ENCODE measurements at regions not wholly inside any gene's neighbourhood (a gene's known extent, or its start where the extent isn't known, plus 50 kb on each side); places are given as distances from the start of the nearest gene placed in this dataset.

- Histone ChIP-seq H3K27ac (ENCODE audit: low read depth, low read length) (no peak overlapping the region), H3K4me2 (ENCODE audit: low read depth, low read length, poor library complexity, severe bottlenecking) (no peak overlapping the region), H3K36me3 (ENCODE audit: low read length) (no peaks in the 10 kb centered on the region), H3K4me3 (ENCODE audit: insufficient read depth, low read length, poor library complexity, severe bottlenecking) (no peak overlapping the region), H3K9me2 (replicated peaks; ENCODE audit: insufficient read depth, low read length) (no peaks in the 10 kb centered on the region), H3F3A (ENCODE audit: insufficient read depth) (no peaks in the 10 kb centered on the region), H3K27me3 (ENCODE audit: low read length) (no peaks in the 10 kb centered on the region), H3K9me3 (ENCODE audit: insufficient read depth, low read length) (no peaks in the 10 kb centered on the region), H3K9ac (ENCODE audit: low read length) (no peak overlapping the region), H2AFZ (ENCODE audit: low read depth, low read length, severe bottlenecking) (no peak overlapping the region), H4K20me1 (ENCODE audit: low read depth, low read length) (no peaks in the 10 kb centered on the region), H3K79me2 (ENCODE audit: insufficient read depth, low read length) (no peaks in the 10 kb centered on the region)
- TF ChIP-seq EZH2phosphoT487 (conservative IDR thresholded peaks at IDR 0.05; ENCODE audit: low read length) = no peak
- TF ChIP-seq CTCF (IDR thresholded peaks at IDR 0.05; ENCODE audit: insufficient read depth, low read length, poor library complexity, severe bottlenecking) = no peak
These were observed 138.7 kb downstream of the ENGASE start for GRCh38 chr17:79213305-79213704.

- TF ChIP-seq EZH2phosphoT487 (conservative IDR thresholded peaks at IDR 0.05; ENCODE audit: low read length) (no peak), CTCF (IDR thresholded peaks at IDR 0.05; ENCODE audit: insufficient read depth, low read length, poor library complexity, severe bottlenecking) (no peak)
- no peaks in the 10 kb centered on the region for H3K79me2 ChIP-seq (ENCODE audit: insufficient read depth, low read length)
- H3K4me3 ChIP-seq (ENCODE audit: insufficient read depth, low read length, poor library complexity, severe bottlenecking) = no peak overlapping the region
- H3K4me2 ChIP-seq (ENCODE audit: low read depth, low read length, poor library complexity, severe bottlenecking) = no peak overlapping the region
- H3K27ac ChIP-seq (ENCODE audit: low read depth, low read length) = no peak overlapping the region
- H3K36me3 ChIP-seq (ENCODE audit: low read length) = no peaks in the 10 kb centered on the region
- no peaks in the 10 kb centered on the region for H4K20me1 ChIP-seq (ENCODE audit: low read depth, low read length)
- H3K9me3 ChIP-seq (ENCODE audit: insufficient read depth, low read length) = no peaks in the 10 kb centered on the region
- H2AFZ ChIP-seq (ENCODE audit: low read depth, low read length, severe bottlenecking) = no peak overlapping the region
- no peak overlapping the region for H3K9ac ChIP-seq (ENCODE audit: low read length)
- H3K9me2 ChIP-seq (replicated peaks; ENCODE audit: insufficient read depth, low read length) = no peaks in the 10 kb centered on the region
- no peaks in the 10 kb centered on the region for H3K27me3 ChIP-seq (ENCODE audit: low read length)
- H3F3A ChIP-seq (ENCODE audit: insufficient read depth) = no peaks in the 10 kb centered on the region
These were observed 137.8 kb downstream of the ENGASE start for GRCh38 chr17:79212149-79213087.

- no peak overlapping the region for H3K4me2 ChIP-seq (ENCODE audit: low read depth, low read length, poor library complexity, severe bottlenecking)
- TF ChIP-seq CTCF (IDR thresholded peaks at IDR 0.05; ENCODE audit: insufficient read depth, low read length, poor library complexity, severe bottlenecking) (no peak), EZH2phosphoT487 (conservative IDR thresholded peaks at IDR 0.05; ENCODE audit: low read length) (no peak)
- no peak overlapping the region for H3K9ac ChIP-seq (ENCODE audit: low read length)
- H2AFZ ChIP-seq (ENCODE audit: low read depth, low read length, severe bottlenecking) = no peak overlapping the region
- no peaks in the 10 kb centered on the region for H3K9me2 ChIP-seq (replicated peaks; ENCODE audit: insufficient read depth, low read length)
- H3K36me3 ChIP-seq (ENCODE audit: low read length) = no peaks in the 10 kb centered on the region
- H4K20me1 ChIP-seq (ENCODE audit: low read depth, low read length) = no peaks in the 10 kb centered on the region
- H3K4me3 ChIP-seq (ENCODE audit: insufficient read depth, low read length, poor library complexity, severe bottlenecking) = no peak overlapping the region
- no peaks in the 10 kb centered on the region for H3F3A ChIP-seq (ENCODE audit: insufficient read depth)
- H3K27ac ChIP-seq (ENCODE audit: low read depth, low read length) = no peak overlapping the region
- H3K9me3 ChIP-seq (ENCODE audit: insufficient read depth, low read length) = no peaks in the 10 kb centered on the region
- H3K27me3 ChIP-seq (ENCODE audit: low read length) = no peaks in the 10 kb centered on the region
- H3K79me2 ChIP-seq (ENCODE audit: insufficient read depth, low read length) = no peaks in the 10 kb centered on the region
These were observed 136.6 kb downstream of the ENGASE start for GRCh38 chr17:79211061-79211770.

Measured in SU-DHL-6 (cell line).